IPS DF 6.9 (cell line): ENCODE measurements at regions not wholly inside any gene's neighbourhood (a gene's known extent, or its start where the extent isn't known, plus 50 kb on each side); places are given as distances from the start of the nearest gene placed in this dataset.

ENCODE experiments used
- DNase-seq: peaks from one replicate; pipeline ENCODE4 v3.0.0-alpha.2; 2013; ENCODE audit warnings: low read depth, low spot score
- H3K27ac ChIP-seq: one replicate; pipeline ENCODE4 v1.5.1; 2013; ENCODE audit warnings: low read length, control low read depth
- H3K27me3 ChIP-seq: 2 replicates; pipeline ENCODE4 v1.6.1; 2013; ENCODE audit warnings: mild to moderate bottlenecking, low read length; ENCODE audit not compliant: control insufficient read depth, insufficient read depth
- H3K36me3 ChIP-seq: 2 replicates; pipeline ENCODE4 v1.6.1; 2013; ENCODE audit warnings: low read length; ENCODE audit not compliant: control insufficient read depth, insufficient read depth
- H3K4me1 ChIP-seq: 2 replicates; pipeline ENCODE4 v1.6.1; 2013; ENCODE audit warnings: low read length; ENCODE audit not compliant: control insufficient read depth, insufficient read depth
- H3K4me3 ChIP-seq: 2 replicates; pipeline ENCODE4 v1.5.1; 2013; ENCODE audit warnings: mild to moderate bottlenecking, low read length
- H3K9me3 ChIP-seq: 2 replicates; pipeline ENCODE4 v1.6.1; 2013; ENCODE audit warnings: low read length, inconsistent platforms; ENCODE audit not compliant: control insufficient read depth, insufficient read depth
- WGBS: extraction: QIAGEN DNeasy Blood & Tissue Kit; methylation state at CpG from one replicate; pipeline ENCODE4 v1.1.7; 2013; ENCODE audit warnings: mixed read lengths, missing lambda C conversion rate; ENCODE audit not compliant: insufficient read length, insufficient coverage; 5-methylcytosine and 5-hydroxymethylcytosine counted together

DNA sequence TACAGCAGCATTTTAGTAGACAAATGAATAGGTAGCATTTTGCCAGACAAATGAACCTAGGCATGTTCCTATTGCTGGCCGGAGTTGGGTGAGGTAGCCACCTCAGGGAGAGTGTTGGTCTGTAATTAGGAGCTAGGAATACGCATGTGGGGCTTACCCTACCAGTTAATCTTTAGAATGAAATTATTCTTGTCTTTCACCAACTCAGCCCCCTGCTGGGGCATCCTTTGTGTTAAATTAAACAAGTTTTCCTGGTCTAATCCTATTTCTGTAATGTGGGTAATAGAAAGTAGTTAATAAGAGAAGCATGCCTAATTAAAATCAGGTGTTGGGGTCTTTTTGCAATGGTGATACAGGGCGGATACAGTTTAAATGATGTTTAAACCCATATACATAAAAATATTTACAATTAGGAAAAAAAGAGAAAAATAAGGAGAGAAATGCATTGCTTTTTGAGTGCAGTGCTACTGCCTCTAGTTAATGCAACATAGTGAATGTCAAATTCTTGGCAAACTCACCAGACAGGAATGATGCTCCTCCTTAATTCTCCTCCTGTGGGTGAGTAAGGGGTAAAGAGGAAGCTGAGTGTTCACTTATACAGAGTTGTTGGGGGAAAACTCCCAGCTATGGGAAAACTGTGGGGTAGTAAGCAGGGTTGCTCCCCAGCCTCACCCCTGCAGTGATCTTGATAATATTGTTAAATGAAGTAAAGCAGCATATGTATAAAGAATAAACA, 276.4 kb upstream of the EDNRB start:
- no CpG with 5 or more reads among the region's 3 CpGs for WGBS
- H3K36me3 ChIP-seq, result no peaks in the 10 kb centered on the region
- H3K9me3 ChIP-seq, result no peaks in the 10 kb centered on the region
- no peak for DNase-seq
- no peaks in the 10 kb centered on the region for H3K4me1 ChIP-seq
- no peak overlapping the region for H3K27ac ChIP-seq
- no peaks in the 10 kb centered on the region for H3K27me3 ChIP-seq
- H3K4me3 ChIP-seq, result no peak overlapping the region

DNA sequence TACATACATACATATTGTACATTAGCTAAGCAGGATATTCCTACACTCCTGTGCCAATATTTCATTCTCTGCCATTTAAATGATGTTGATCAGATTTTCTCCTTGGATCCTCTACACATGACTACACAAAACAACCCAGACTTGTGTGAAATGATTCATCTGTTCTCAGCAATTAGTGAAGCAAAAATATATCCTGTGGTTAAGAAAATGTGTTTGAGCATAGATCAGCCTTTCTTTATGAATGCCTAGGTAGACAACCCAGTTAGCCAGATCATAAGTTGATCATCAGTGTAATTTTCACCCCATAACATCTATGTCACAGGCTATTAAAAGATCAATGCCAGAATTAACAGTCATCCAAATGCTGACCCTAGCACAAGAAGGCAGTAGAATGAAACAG, 275.2 kb upstream of the EDNRB start:
- no peaks in the 10 kb centered on the region; the same call in 1 of the 2 replicates for H3K4me1 ChIP-seq
- H3K4me3 ChIP-seq, result no peak overlapping the region
- no peaks in the 10 kb centered on the region for H3K9me3 ChIP-seq
- H3K27me3 ChIP-seq, result no peaks in the 10 kb centered on the region
- no peak for DNase-seq
- H3K36me3 ChIP-seq, result no peaks in the 10 kb centered on the region
- H3K27ac ChIP-seq, result no peak overlapping the region

GRCh38 chr13:78192716-78193115, 274.1 kb upstream of the EDNRB start:
- Histone ChIP-seq H3K9me3 (no peaks in the 10 kb centered on the region), H3K4me3 (no peak overlapping the region), H3K27ac (no peak overlapping the region), H3K36me3 (no peaks in the 10 kb centered on the region), H3K4me1 (no peaks in the 10 kb centered on the region; the same call in 1 of the 2 replicates), H3K27me3 (no peaks in the 10 kb centered on the region)
- WGBS, result no CpG with 5 or more reads among the region's 1 CpG
- DNase-seq, result no peak

DNA sequence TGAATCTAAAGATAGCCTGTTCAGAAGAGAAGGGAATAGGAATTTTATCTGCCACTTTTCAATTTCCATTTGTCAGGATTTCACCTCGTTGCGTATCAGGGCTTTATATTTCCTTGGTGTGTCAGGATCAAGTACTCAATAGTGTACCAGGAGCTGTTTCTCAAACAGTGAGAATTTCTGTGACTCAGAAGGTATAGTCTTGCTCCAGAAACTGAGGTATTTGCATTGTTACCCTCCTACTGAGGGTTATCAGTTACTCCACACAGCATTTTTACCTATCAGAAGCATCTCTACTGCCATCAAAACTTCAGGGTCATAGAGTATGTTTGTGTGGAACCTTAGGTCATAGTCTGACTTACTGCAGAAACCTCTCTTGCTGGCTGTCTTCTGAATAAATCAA, 271.7 kb upstream of the EDNRB start:
- no peak overlapping the region for H3K4me3 ChIP-seq
- H3K36me3 ChIP-seq, result no peaks in the 10 kb centered on the region
- H3K27ac ChIP-seq, result no peak overlapping the region
- no peaks in the 10 kb centered on the region; the same call in 1 of the 2 replicates for H3K4me1 ChIP-seq
- H3K27me3 ChIP-seq, result no peaks in the 10 kb centered on the region
- no peak for DNase-seq
- no CpG with 5 or more reads among the region's 2 CpGs for WGBS
- no peaks in the 10 kb centered on the region for H3K9me3 ChIP-seq

- Histone ChIP-seq H3K27ac (no peak overlapping the region), H3K36me3 (no peaks in the 10 kb centered on the region), H3K9me3 (no peaks in the 10 kb centered on the region), H3K27me3 (no peaks in the 10 kb centered on the region), H3K4me3 (no peak overlapping the region), H3K4me1 (no peaks in the 10 kb centered on the region; the same call in 1 of the 2 replicates)
- no peak for DNase-seq
- WGBS, result no CpG with 5 or more reads among the region's 4 CpGs
Measured at GRCh38 chr13:78187781-78188180, 269.1 kb upstream of the EDNRB start.

- no CpG with 5 or more reads among the region's 1 CpG for whole genome bisulfite sequencing
Measured at GRCh38 chr13:78185700-78186099, 267.1 kb upstream of the EDNRB start.

GRCh38 chr13:78183732-78184131, 265.1 kb upstream of the EDNRB start:
- WGBS, result no CpG with 5 or more reads among the region's 2 CpGs
- Histone ChIP-seq H3K27ac (no peak overlapping the region), H3K36me3 (no peaks in the 10 kb centered on the region), H3K4me3 (no peak overlapping the region), H3K4me1 (no peaks in the 10 kb centered on the region), H3K9me3 (no peaks in the 10 kb centered on the region), H3K27me3 (no peaks in the 10 kb centered on the region)
- no peak for DNase-seq

More at GRCh38 chr13:78185700-78186099, 267.1 kb upstream of the EDNRB start:
- H3K27ac ChIP-seq, result no peak overlapping the region
- no peaks in the 10 kb centered on the region for H3K36me3 ChIP-seq
- DNase-seq, result no peak
- H3K4me3 ChIP-seq, result no peak overlapping the region
- H3K4me1 ChIP-seq, result no peaks in the 10 kb centered on the region; the same call in 1 of the 2 replicates
- H3K9me3 ChIP-seq, result no peaks in the 10 kb centered on the region
- no peaks in the 10 kb centered on the region for H3K27me3 ChIP-seq

DNA sequence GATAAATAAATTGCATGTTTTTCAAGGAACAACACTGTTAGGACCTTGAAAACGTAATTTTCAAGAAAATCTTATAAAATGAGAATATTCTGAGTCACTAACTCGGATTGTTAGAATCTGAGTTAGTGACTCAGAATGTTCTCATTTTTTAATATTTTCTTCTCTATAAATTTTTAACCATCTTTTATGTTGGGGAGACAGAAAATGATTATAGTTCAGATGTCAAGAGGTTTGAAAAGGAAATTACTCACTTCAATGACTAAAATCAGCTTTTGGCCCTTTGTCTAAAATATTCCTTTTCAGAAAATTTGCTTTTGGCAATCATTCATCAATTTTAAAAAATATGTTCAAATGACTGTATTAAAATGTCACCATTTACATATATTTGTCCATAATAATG, 264.2 kb upstream of the EDNRB start:
- DNase-seq, result no peak
- no peaks in the 10 kb centered on the region for H3K36me3 ChIP-seq
- WGBS, result no CpG with 5 or more reads among the region's 2 CpGs
- H3K27ac ChIP-seq, result no peak overlapping the region
- H3K27me3 ChIP-seq, result no peaks in the 10 kb centered on the region
- no peak overlapping the region for H3K4me3 ChIP-seq
- H3K9me3 ChIP-seq, result no peaks in the 10 kb centered on the region
- H3K4me1 ChIP-seq, result no peaks in the 10 kb centered on the region

DNA sequence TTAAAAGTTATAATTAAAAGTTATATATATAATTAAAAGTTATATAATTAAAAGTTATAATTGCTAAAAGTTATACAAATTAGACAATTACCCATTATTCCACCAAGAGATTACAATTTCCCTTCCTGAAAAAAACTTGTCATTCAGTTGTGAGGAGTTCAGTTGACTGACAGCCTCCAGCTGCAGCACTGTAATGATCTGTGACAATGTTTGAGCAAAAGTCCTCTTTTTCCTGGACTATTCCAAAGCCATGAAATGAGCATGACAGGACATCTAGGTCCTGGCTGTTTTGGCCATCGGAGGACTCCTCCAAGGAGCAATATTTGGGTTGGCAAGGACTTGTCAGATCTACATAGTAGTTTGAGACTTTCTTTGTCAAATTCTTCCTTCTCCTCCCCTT, 258.7 kb upstream of the EDNRB start:
- no peak for DNase-seq
- no CpG with 5 or more reads among the region's 1 CpG for WGBS

GRCh38 chr13:78176880-78177279, 258.2 kb upstream of the EDNRB start:
- no CpG with 5 or more reads among the region's 2 CpGs for WGBS
- Histone ChIP-seq H3K36me3 (no peaks in the 10 kb centered on the region), H3K4me1 (no peaks in the 10 kb centered on the region), H3K9me3 (no peaks in the 10 kb centered on the region), H3K4me3 (no peak overlapping the region), H3K27me3 (no peaks in the 10 kb centered on the region), H3K27ac (no peak overlapping the region)
- no peak for DNase-seq

More for the DNA sequence above, 258.7 kb upstream of the EDNRB start:
- Histone ChIP-seq H3K36me3 (no peaks in the 10 kb centered on the region), H3K27ac (no peak overlapping the region), H3K4me1 (no peaks in the 10 kb centered on the region), H3K9me3 (no peaks in the 10 kb centered on the region), H3K27me3 (no peaks in the 10 kb centered on the region), H3K4me3 (no peak overlapping the region)

DNA sequence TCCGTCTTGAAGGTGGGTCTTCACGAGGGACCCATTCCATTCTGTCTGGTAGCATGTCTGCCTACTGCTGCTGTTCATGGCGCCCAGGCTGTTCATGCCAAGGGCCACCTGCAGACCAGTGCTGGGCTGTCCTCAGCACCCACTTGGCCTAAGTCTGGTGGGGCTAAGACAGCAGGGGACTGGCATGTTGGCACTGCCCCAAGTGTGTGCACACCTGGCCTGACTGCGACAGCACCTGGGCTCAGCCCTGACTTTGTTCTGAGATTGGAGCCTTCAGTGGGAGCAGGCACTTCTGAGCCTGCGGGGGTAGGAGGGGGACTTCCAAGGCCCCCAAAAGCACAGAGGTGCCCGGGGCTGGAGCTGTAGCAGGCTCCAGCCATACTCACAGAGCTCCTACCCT, 250.8 kb upstream of the EDNRB start:
- Histone ChIP-seq H3K9me3 (no peaks in the 10 kb centered on the region), H3K36me3 (no peaks in the 10 kb centered on the region), H3K27me3 (no peaks in the 10 kb centered on the region), H3K4me1 (no peaks in the 10 kb centered on the region), H3K4me3 (no peak overlapping the region), H3K27ac (no peak overlapping the region)
- WGBS, result no CpG with 5 or more reads among the region's 6 CpGs
- DNase-seq, result no peak
